ENCODE measurements at regions not wholly inside any gene's neighbourhood (a gene's known extent, or its start where the extent isn't known, plus 50 kb on each side); places are given as distances from the start of the nearest gene placed in this dataset.

DNA sequence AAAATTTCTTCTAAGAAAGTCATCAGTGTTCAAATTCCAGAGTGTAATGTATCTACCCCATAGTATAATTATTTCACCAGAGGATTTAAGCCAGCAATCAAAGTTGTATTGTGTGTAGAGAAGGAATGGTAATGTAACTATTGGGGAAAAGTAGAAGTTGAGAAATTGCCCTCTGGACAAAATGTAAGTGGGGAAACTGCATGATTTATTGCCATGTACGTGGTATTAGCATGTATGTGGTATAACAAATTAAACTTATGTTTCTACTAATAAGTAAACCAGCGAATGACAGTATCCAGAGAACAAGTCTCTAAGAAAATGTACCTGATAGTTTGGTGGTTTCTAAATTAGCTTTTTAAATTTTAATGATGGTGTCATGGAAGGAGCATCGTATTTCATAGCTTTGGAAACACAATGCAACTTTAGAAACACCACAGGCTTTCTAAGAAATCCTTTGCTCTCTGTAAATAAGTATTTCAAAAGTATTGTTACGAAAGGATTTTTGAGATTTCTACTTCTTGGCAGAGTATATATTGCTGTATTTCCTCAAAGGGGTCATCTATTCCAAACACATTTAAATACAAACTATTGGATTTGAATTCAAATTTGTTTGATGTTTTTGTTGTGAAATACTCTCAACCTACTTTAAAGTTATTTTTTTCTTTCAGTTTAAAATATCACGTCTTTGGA lies 1018.9 kb upstream of the ZEB2 start:
- ATAC-seq, result no peak
- TF ChIP-seq CSDC2 (CRISPR knock-in tag; IDR thresholded peaks at IDR 0.05) (no peak), GLIS3 (CRISPR knock-in tag; IDR thresholded peaks at IDR 0.05) (no peak), TOX (CRISPR knock-in tag; IDR thresholded peaks at IDR 0.05; ENCODE audit: borderline replicate concordance) (no peak), ZC3H10 (CRISPR knock-in tag; IDR thresholded peaks at IDR 0.05) (no peak), ZNF8 (CRISPR knock-in tag; IDR thresholded peaks at IDR 0.05) (no peak), OSR1 (CRISPR knock-in tag; IDR thresholded peaks at IDR 0.05) (no peak), ESRRG (CRISPR knock-in tag; IDR thresholded peaks at IDR 0.05) (no peak), RARB (CRISPR knock-in tag; IDR thresholded peaks at IDR 0.05) (no peak), BACH2 (CRISPR knock-in tag; IDR thresholded peaks at IDR 0.05; ENCODE audit: borderline replicate concordance) (no peak), ZFP3 (CRISPR knock-in tag; IDR thresholded peaks at IDR 0.05) (no peak), TCF4 (CRISPR knock-in tag; IDR thresholded peaks at IDR 0.05; ENCODE audit: borderline replicate concordance) (no peak)
- TF ChIP-seq, protein P1, sequence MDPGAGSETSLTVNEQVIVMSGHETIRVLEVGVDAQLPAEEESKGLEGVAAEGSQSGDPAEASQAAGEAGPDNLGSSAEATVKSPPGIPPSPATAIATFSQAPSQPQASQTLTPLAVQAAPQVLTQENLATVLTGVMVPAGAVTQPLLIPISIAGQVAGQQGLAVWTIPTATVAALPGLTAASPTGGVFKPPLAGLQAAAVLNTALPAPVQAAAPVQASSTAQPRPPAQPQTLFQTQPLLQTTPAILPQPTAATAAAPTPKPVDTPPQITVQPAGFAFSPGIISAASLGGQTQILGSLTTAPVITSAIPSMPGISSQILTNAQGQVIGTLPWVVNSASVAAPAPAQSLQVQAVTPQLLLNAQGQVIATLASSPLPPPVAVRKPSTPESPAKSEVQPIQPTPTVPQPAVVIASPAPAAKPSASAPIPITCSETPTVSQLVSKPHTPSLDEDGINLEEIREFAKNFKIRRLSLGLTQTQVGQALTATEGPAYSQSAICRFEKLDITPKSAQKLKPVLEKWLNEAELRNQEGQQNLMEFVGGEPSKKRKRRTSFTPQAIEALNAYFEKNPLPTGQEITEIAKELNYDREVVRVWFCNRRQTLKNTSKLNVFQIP (CRISPR knock-in tag; IDR thresholded peaks at IDR 0.05; ENCODE audit: borderline replicate concordance, low read depth), result no peak
- TF ChIP-seq, protein P2, sequence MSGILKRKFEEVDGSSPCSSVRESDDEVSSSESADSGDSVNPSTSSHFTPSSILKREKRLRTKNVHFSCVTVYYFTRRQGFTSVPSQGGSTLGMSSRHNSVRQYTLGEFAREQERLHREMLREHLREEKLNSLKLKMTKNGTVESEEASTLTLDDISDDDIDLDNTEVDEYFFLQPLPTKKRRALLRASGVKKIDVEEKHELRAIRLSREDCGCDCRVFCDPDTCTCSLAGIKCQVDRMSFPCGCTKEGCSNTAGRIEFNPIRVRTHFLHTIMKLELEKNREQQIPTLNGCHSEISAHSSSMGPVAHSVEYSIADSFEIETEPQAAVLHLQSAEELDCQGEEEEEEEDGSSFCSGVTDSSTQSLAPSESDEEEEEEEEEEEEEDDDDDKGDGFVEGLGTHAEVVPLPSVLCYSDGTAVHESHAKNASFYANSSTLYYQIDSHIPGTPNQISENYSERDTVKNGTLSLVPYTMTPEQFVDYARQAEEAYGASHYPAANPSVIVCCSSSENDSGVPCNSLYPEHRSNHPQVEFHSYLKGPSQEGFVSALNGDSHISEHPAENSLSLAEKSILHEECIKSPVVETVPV (CRISPR knock-in tag; IDR thresholded peaks at IDR 0.05), result no peak
- TF ChIP-seq, protein P3, sequence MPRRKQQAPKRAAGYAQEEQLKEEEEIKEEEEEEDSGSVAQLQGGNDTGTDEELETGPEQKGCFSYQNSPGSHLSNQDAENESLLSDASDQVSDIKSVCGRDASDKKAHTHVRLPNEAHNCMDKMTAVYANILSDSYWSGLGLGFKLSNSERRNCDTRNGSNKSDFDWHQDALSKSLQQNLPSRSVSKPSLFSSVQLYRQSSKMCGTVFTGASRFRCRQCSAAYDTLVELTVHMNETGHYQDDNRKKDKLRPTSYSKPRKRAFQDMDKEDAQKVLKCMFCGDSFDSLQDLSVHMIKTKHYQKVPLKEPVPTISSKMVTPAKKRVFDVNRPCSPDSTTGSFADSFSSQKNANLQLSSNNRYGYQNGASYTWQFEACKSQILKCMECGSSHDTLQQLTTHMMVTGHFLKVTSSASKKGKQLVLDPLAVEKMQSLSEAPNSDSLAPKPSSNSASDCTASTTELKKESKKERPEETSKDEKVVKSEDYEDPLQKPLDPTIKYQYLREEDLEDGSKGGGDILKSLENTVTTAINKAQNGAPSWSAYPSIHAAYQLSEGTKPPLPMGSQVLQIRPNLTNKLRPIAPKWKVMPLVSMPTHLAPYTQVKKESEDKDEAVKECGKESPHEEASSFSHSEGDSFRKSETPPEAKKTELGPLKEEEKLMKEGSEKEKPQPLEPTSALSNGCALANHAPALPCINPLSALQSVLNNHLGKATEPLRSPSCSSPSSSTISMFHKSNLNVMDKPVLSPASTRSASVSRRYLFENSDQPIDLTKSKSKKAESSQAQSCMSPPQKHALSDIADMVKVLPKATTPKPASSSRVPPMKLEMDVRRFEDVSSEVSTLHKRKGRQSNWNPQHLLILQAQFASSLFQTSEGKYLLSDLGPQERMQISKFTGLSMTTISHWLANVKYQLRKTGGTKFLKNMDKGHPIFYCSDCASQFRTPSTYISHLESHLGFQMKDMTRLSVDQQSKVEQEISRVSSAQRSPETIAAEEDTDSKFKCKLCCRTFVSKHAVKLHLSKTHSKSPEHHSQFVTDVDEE (CRISPR knock-in tag; IDR thresholded peaks at IDR 0.05), result no peak

DNA sequence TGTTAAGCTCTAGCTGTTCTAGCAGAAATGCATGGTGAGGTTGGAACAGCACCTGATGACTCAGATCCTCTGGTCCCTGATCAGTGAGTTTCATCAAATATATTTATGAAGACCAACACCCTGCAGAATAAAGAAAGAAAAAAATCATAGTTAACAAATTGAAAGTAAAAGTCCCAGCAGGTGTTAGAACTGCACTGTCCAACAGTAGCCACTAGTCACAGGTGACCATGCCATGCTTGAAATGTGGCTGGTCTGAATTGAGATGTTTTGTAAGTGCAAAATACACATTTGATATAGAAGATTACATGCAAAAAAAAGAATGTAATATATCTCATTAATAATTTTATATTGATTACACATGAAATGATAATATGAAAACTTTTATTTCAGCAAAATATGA lies 1010.7 kb upstream of the ZEB2 start:
- ATAC-seq, result no peak
- TF ChIP-seq, protein P4, sequence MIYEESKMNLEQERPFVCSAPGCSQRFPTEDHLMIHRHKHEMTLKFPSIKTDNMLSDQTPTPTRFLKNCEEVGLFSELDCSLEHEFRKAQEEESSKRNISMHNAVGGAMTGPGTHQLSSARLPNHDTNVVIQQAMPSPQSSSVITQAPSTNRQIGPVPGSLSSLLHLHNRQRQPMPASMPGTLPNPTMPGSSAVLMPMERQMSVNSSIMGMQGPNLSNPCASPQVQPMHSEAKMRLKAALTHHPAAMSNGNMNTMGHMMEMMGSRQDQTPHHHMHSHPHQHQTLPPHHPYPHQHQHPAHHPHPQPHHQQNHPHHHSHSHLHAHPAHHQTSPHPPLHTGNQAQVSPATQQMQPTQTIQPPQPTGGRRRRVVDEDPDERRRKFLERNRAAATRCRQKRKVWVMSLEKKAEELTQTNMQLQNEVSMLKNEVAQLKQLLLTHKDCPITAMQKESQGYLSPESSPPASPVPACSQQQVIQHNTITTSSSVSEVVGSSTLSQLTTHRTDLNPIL (CRISPR knock-in tag; IDR thresholded peaks at IDR 0.05; ENCODE audit: low read depth), result no peak
- TF ChIP-seq PPARA (CRISPR knock-in tag; IDR thresholded peaks at IDR 0.05; ENCODE audit: borderline replicate concordance) (no peak), OSR1 (CRISPR knock-in tag; IDR thresholded peaks at IDR 0.05) (no peak)

DNA sequence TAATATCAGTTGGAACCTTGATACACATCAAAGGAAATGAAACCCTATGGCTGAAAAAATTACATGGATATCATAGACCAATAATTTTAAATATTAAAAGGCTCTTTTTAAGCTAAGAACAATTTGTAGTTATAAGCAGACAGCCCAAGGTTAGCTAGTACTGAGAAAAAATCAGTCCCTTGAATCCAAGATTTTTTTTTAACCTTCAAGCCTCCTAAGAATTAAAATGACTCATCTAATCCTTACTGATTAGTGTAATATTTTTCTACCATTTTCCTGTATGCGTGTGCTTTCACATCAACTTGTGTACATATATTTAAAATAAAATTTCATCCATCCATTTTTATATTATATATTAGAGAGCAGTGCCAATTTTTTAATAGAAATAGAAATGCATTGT lies 1004.9 kb upstream of the ZEB2 start:
- no peak for ATAC-seq
- no peak for TF ChIP-seq ARNTL (CRISPR knock-in tag; IDR thresholded peaks at IDR 0.05; ENCODE audit: borderline replicate concordance, low read depth)
- TF ChIP-seq, protein P2 (CRISPR knock-in tag; IDR thresholded peaks at IDR 0.05), result no peak
- no peak for TF ChIP-seq ZC3H10 (CRISPR knock-in tag; IDR thresholded peaks at IDR 0.05)
- TF ChIP-seq BACH2 (CRISPR knock-in tag; IDR thresholded peaks at IDR 0.05; ENCODE audit: borderline replicate concordance), result no peak
- TF ChIP-seq PPARA (CRISPR knock-in tag; IDR thresholded peaks at IDR 0.05; ENCODE audit: borderline replicate concordance), result no peak
- TF ChIP-seq, protein P4 (CRISPR knock-in tag; IDR thresholded peaks at IDR 0.05; ENCODE audit: low read depth), result no peak
- TF ChIP-seq, protein P3 (CRISPR knock-in tag; IDR thresholded peaks at IDR 0.05), result no peak
- no peak for TF ChIP-seq ZNF565 (CRISPR knock-in tag; conservative IDR thresholded peaks at IDR 0.05; ENCODE audit: low read depth)
- no peak for TF ChIP-seq ZFP30 (CRISPR knock-in tag; IDR thresholded peaks at IDR 0.05)
- no peak for TF ChIP-seq GLIS3 (CRISPR knock-in tag; IDR thresholded peaks at IDR 0.05)
- TF ChIP-seq, protein P5, sequence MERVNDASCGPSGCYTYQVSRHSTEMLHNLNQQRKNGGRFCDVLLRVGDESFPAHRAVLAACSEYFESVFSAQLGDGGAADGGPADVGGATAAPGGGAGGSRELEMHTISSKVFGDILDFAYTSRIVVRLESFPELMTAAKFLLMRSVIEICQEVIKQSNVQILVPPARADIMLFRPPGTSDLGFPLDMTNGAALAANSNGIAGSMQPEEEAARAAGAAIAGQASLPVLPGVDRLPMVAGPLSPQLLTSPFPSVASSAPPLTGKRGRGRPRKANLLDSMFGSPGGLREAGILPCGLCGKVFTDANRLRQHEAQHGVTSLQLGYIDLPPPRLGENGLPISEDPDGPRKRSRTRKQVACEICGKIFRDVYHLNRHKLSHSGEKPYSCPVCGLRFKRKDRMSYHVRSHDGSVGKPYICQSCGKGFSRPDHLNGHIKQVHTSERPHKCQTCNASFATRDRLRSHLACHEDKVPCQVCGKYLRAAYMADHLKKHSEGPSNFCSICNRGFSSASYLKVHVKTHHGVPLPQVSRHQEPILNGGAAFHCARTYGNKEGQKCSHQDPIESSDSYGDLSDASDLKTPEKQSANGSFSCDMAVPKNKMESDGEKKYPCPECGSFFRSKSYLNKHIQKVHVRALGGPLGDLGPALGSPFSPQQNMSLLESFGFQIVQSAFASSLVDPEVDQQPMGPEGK (CRISPR knock-in tag; IDR thresholded peaks at IDR 0.05; ENCODE audit: borderline replicate concordance), result no peak
- no peak for TF ChIP-seq ZNF70 (CRISPR knock-in tag; IDR thresholded peaks at IDR 0.05)
- no peak for TF ChIP-seq ZFP3 (CRISPR knock-in tag; IDR thresholded peaks at IDR 0.05)
- TF ChIP-seq CSDC2 (CRISPR knock-in tag; IDR thresholded peaks at IDR 0.05), result no peak
- TF ChIP-seq RARB (CRISPR knock-in tag; IDR thresholded peaks at IDR 0.05), result no peak
- TF ChIP-seq ISL1 (CRISPR knock-in tag; IDR thresholded peaks at IDR 0.05), result no peak
